Astrocyte (in vitro differentiated cells and primary cell): ENCODE measurements at regions not wholly inside any gene's neighbourhood (a gene's known extent, or its start where the extent isn't known, plus 50 kb on each side); places are given as distances from the start of the nearest gene placed in this dataset.

Source experiments
- EZH2 ChIP-seq: IDR thresholded peaks from 2 replicates; pipeline ENCODE4 v1.6.1; 2012; ENCODE audit warnings: mild to moderate bottlenecking, low read length, inconsistent platforms; ENCODE audit not compliant: insufficient read depth
- TF ChIP-seq, protein P1 (sequence below): IDR thresholded peaks from 2 replicates; pipeline ENCODE4 v1.5.1; 2011; ENCODE audit warnings: low read depth, mild to moderate bottlenecking, inconsistent platforms, low read length, moderate library complexity; ENCODE audit not compliant: insufficient read depth

- TF ChIP-seq, protein P1, sequence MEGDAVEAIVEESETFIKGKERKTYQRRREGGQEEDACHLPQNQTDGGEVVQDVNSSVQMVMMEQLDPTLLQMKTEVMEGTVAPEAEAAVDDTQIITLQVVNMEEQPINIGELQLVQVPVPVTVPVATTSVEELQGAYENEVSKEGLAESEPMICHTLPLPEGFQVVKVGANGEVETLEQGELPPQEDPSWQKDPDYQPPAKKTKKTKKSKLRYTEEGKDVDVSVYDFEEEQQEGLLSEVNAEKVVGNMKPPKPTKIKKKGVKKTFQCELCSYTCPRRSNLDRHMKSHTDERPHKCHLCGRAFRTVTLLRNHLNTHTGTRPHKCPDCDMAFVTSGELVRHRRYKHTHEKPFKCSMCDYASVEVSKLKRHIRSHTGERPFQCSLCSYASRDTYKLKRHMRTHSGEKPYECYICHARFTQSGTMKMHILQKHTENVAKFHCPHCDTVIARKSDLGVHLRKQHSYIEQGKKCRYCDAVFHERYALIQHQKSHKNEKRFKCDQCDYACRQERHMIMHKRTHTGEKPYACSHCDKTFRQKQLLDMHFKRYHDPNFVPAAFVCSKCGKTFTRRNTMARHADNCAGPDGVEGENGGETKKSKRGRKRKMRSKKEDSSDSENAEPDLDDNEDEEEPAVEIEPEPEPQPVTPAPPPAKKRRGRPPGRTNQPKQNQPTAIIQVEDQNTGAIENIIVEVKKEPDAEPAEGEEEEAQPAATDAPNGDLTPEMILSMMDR: no peak
- TF ChIP-seq EZH2: no peak
These were observed 239.0 kb upstream of the KLHL29 start for GRCh38 chr2:23146011-23146410.
